ENCODE measurements at regions not wholly inside any gene's neighbourhood (a gene's known extent, or its start where the extent isn't known, plus 50 kb on each side); places are given as distances from the start of the nearest gene placed in this dataset.
"Not testable (repeated sequence)": the region's sequence is repeated elsewhere in the genome, so short reads cannot be mapped to it uniquely, and the experiment has no call there.

GRCh38 chr10:29714096-29714874 lies 79.5 kb upstream of the SVIL start:
- peak; percentile 88 for DNase-seq

- no peak for DNase-seq
Measured at GRCh38 chr10:29713450-29713849, 78.7 kb upstream of the SVIL start.

GRCh38 chr10:29712108-29712507 lies 77.3 kb upstream of the SVIL start:
- DNase-seq, result no peak

DNA sequence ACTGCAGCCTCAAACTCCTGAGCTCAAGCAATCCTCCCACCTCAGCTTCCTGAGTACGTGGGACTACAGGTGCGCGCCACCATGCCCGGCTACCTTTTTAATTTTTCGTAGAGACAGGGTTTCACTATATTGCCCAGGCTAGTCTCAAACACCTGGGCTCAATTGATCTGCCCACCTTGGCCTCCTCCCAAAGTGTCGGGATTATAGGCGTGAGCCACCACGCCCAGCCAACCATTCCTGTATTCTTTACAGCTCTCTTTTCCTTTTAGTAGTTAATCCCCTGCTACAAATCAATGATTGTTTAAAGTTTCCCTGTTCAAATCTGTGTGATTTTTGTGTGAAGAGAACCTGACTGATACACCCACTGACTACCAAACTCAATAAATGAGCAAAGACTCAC lies 75.4 kb upstream of the SVIL start:
- no peak for DNase-seq

- DNase-seq, result no peak
Measured at GRCh38 chr10:29709484-29710002, 74.8 kb upstream of the SVIL start.

GRCh38 chr10:29703271-29703670 lies 68.5 kb upstream of the SVIL start:
- DNase-seq, result no peak

GRCh38 chr10:29702273-29703164 lies 67.7 kb upstream of the SVIL start:
- DNase-seq, result peak; percentile 22

GRCh38 chr10:29701306-29701705 lies 66.5 kb upstream of the SVIL start:
- no peak for DNase-seq

DNA sequence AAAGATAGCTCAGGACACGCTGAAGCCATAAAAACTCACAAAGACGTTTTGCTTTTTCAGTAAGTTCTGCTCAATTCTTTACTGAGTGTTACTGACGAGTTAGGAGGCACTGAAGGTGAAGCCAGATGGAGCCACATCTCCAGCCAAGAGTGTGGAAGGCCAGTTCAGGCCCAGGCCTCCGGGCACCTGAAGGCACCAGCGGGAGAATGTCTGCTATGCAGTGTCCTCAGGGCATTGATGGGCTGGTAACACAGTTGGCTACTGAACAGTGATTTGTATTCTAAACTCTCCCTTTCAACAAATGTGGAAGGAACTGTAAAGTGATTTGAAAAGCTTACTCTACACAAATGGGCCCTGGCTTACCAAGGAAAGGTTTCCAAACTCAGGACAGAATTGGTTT lies 64.8 kb upstream of the SVIL start:
- DNase-seq, result no peak

GRCh38 chr10:29698773-29699490 lies 64.2 kb upstream of the SVIL start:
- no peak for DNase-seq

- not testable (repeated sequence) for DNase-seq
Measured at GRCh38 chr10:29696581-29696980, 61.8 kb upstream of the SVIL start.

DNA sequence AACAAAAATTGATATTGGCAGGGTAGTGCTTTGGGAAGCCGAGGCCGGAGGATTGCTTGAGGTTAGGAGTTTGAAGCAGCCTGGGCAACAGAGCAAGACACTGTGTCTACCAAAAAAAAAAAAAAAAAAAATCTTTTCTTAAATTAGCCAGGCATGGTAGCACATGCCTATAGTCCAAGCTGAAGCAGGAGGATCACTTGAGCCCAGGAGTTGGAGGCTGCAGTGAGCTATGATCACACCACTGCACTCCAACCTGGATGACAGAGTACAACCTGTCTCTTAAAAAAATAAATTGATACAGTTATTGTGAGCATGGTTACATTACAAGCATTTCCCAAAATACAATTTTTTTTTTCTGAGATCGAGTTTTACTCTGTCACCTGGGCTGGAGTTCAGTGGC lies 59.4 kb upstream of the SVIL start:
- DNase-seq, result no peak

GRCh38 chr10:29692121-29692539 lies 57.4 kb upstream of the SVIL start:
- no peak for DNase-seq

- peak; percentile 74 for DNase-seq
Measured at GRCh38 chr10:29691564-29692072, 56.8 kb upstream of the SVIL start.

DNA sequence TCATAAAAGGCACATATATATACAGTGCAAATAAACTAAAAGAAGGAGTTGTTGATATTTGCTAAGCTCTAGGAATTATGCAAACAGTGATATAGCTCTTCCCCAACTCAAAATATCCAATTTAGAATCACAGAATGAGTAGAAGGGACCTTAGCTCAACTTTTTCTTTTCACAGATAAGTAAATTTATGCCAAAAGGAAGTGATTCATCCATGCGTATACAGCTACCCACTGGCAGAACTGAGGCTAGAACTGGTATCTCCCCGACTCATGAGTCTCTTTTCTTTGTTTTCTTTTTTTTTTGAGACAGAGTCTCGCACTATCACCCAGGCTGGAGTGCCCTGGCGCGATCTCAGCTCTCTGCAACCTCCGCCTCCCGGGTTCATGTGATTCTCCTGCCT lies 54.2 kb upstream of the SVIL start:
- DNase-seq, result peak; percentile 64

DNA sequence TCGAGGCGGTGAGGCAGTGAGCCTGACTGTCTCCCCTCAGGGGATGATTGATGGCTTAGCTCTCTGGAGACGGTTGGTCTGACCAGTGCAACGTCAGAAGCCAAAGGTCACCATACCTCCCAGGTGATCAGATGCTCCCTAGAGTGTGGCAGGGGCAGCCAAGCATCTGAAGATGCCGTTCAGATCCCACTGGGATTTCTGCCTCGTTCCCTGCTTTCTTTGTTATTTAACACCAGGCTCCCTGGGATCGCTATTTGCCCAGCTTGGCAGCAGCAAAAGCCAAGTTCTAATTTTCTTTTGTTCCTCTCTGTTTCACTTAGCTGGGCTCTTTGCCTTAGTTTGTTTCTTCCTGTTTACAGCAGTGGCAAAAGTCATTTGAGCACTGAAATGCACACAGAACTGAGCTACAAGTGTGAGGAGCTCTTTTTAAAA lies 53.5 kb upstream of the SVIL start:
- no peak for DNase-seq

DNA sequence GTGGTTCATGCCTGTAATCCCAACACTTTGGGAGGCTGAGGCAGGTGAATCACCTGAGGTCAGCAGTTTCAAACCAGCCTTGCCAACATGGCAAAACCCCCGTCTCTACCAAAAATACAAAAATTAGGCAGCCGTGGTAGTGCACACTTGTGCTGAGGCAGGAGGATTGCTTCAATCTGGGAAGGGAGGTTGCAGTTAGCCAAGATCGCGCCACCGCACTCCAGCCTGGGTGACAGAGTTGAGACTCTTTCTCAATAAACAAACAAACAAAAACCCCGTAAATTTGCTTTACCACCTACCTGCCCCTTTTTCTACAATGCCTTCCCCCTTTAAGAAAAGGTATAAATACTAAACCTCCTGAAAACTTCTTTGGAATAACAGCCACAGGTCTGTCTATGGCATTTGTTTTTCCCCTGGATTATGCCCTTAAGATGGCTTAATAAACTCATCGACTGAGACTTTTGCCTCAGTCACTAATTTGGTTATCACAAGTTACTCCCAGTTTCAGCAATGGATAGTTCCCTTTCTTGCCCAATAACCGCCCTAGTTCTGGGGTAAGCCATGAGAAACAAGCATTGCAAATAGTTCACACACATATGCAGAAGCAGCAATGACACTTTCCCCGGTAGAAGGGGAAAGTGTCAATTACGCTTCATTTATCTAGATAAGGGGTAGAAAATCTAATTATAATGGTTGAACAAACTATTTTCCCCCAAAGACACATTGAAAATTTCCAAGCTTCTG lies 52.8 kb upstream of the SVIL start:
- DNase-seq, result no peak

GRCh38 chr10:29685506-29685905 lies 50.7 kb upstream of the SVIL start:
- no peak for DNase-seq
